Esophagus squamous epithelium (tissue), 5 donors: ENCODE measurements at regions not wholly inside any gene's neighbourhood (a gene's known extent, or its start where the extent isn't known, plus 50 kb on each side); places are given as distances from the start of the nearest gene placed in this dataset.

ENCODE experiments used
- DNase-seq: peaks from one replicate; lab custom pipeline; 2025; lab: John Stamatoyannopoulos, UW
- H3K27ac ChIP-seq, 4 donors: fragments of 200-600 bp; sonication (generic); one replicate each; pipeline ENCODE4 v1.5.1; 2016 to 2019; ENCODE audit warnings: mild to moderate bottlenecking in 1 of 4
- H3K27me3 ChIP-seq, 4 donors: fragments of 200-600 bp; sonication (generic); 1 replicate in 3 of 4; 2 replicates in 1 of 4; pipeline versions ENCODE4 v1.5.1 to v1.6.0; 2017 to 2021; ENCODE audit warnings: antibody characterized with exemption in 1 of 4
- H3K36me3 ChIP-seq, 3 donors: fragments of 200-600 bp; sonication (generic); one replicate each; pipeline ENCODE4 v1.5.1; 2016 to 2019
- H3K4me1 ChIP-seq, 3 donors: fragments of 200-600 bp; sonication (generic); one replicate each; pipeline ENCODE4 v1.5.1; 2017 to 2019
- H3K4me3 ChIP-seq, 4 donors: fragments of 200-600 bp; sonication (generic); 1 replicate in 3 of 4; 2 replicates in 1 of 4; pipeline ENCODE4 v1.5.1; 2016 to 2019; ENCODE audit warnings: mild to moderate bottlenecking in 2 of 4, moderate library complexity in 1 of 4
- H3K9me3 ChIP-seq, 3 donors: fragments of 200-600 bp; sonication (generic); one replicate each; pipeline ENCODE4 v1.5.1; 2016 to 2019
- CTCF ChIP-seq, 6 experiments: fragments of 450-650 bp in 4 of 6; fragments of 200-600 bp in 2 of 6; sonication (generic) in 2 of 6; IDR thresholded peaks; one replicate each; pipeline ENCODE4 v1.5.1; 2016 to 2019; ENCODE audit warnings: antibody characterized with exemption in 6 of 6, mild to moderate bottlenecking in 4 of 6, moderate library complexity in 4 of 6
- POLR2A ChIP-seq, 4 donors: fragments of 450-650 bp; IDR thresholded peaks; one replicate each; pipeline ENCODE4 v1.6.1; 2017; ENCODE audit warnings: antibody characterized with exemption in 4 of 4, mild to moderate bottlenecking in 4 of 4, moderate library complexity in 3 of 4
- WGBS, 2 donors: methylation state at CpG; one replicate each; pipeline ENCODE4 v1.1.5; 2018; 5-methylcytosine and 5-hydroxymethylcytosine counted together
- intact Hi-C: fragments of 100-400 bp; cut with DNase I; formaldehyde crosslinking; loops from one replicate; pipeline ENCODE4 v1.15.0; 2022
- donor health status: DM: yes; HTN: yes; CAD: no.

- intact Hi-C loops: no loop called here
- H3K27ac ChIP-seq: no peak overlapping the region
- no peak for DNase-seq
- H3K4me3 ChIP-seq: no peak overlapping the region
- no peaks in the 10 kb centered on the region for H3K36me3 ChIP-seq
- no peaks in the 10 kb centered on the region for H3K4me1 ChIP-seq
- WGBS, 2 donors: 59 to 65% methylated on average over 1 of the region's 1 CpG
- no peaks in the 10 kb centered on the region for H3K9me3 ChIP-seq
- no peak for TF ChIP-seq CTCF (IDR thresholded peaks at IDR 0.05)
- TF ChIP-seq POLR2A (IDR thresholded peaks at IDR 0.05): no peak
- no peaks in the 10 kb centered on the region for H3K27me3 ChIP-seq
Measured at GRCh38 chr12:91965781-91966180, 179.9 kb downstream of the BTG1 start.

- H3K27ac ChIP-seq: no peak overlapping the region
- no peaks in the 10 kb centered on the region for H3K4me1 ChIP-seq
- H3K27me3 ChIP-seq: no peaks in the 10 kb centered on the region
- H3K9me3 ChIP-seq: no peaks in the 10 kb centered on the region
- no peak for DNase-seq
- no peak for TF ChIP-seq POLR2A (IDR thresholded peaks at IDR 0.05)
- TF ChIP-seq CTCF (IDR thresholded peaks at IDR 0.05): no peak
- WGBS, 2 donors: 75 to 93% methylated on average over 1 of the region's 1 CpG
- no peak overlapping the region for H3K4me3 ChIP-seq
- intact Hi-C loops: no loop called here
- H3K36me3 ChIP-seq: no peaks in the 10 kb centered on the region
Measured at GRCh38 chr12:91964501-91964900, 181.1 kb downstream of the BTG1 start.

GRCh38 chr12:91959220-91959619 is 186.4 kb downstream of the BTG1 start:
- H3K4me1 ChIP-seq: no peaks in the 10 kb centered on the region
- TF ChIP-seq POLR2A (IDR thresholded peaks at IDR 0.05) (no peak), CTCF (IDR thresholded peaks at IDR 0.05) (no peak)
- H3K27me3 ChIP-seq: no peaks in the 10 kb centered on the region
- no peak overlapping the region for H3K4me3 ChIP-seq
- H3K36me3 ChIP-seq: no peaks in the 10 kb centered on the region
- intact Hi-C loops: no loop called here
- no peaks in the 10 kb centered on the region for H3K9me3 ChIP-seq
- DNase-seq: no peak
- WGBS, 2 donors: 97 to 98% methylated on average over 9 of the region's 10 CpGs
- no peak overlapping the region for H3K27ac ChIP-seq

GRCh38 chr12:91958816-91959215 is 186.8 kb downstream of the BTG1 start:
- Histone ChIP-seq H3K4me1 (no peaks in the 10 kb centered on the region), H3K27me3 (no peaks in the 10 kb centered on the region), H3K36me3 (no peaks in the 10 kb centered on the region), H3K9me3 (no peaks in the 10 kb centered on the region), H3K4me3 (no peak overlapping the region), H3K27ac (no peak overlapping the region)
- 65 to 80% methylated on average over 3 to 5 of the region's 5 CpGs for WGBS, 2 donors
- TF ChIP-seq POLR2A (IDR thresholded peaks at IDR 0.05) (no peak), CTCF (IDR thresholded peaks at IDR 0.05) (no peak)
- DNase-seq: no peak
- intact Hi-C loops: no loop called here

GRCh38 chr12:91954747-91955146 is 190.9 kb downstream of the BTG1 start:
- H3K9me3 ChIP-seq: no peaks in the 10 kb centered on the region
- TF ChIP-seq POLR2A (IDR thresholded peaks at IDR 0.05): no peak
- TF ChIP-seq CTCF (IDR thresholded peaks at IDR 0.05): no peak
- WGBS, 2 donors: 75 to 89% methylated on average over 3 of the region's 3 CpGs
- intact Hi-C loops: no loop called here
- no peaks in the 10 kb centered on the region for H3K36me3 ChIP-seq
- no peaks in the 10 kb centered on the region for H3K4me1 ChIP-seq
- H3K4me3 ChIP-seq: no peak overlapping the region
- H3K27me3 ChIP-seq: no peaks in the 10 kb centered on the region
- DNase-seq: no peak
- H3K27ac ChIP-seq: no peak overlapping the region
